OCI-LY1 (cell line): ENCODE measurements at regions not wholly inside any gene's neighbourhood (a gene's known extent, or its start where the extent isn't known, plus 50 kb on each side); places are given as distances from the start of the nearest gene placed in this dataset.

Source experiments
- H2AFZ ChIP-seq: fragments of 200-600 bp; sonication (generic), shearing (Covaris generic); 2 replicates; pipeline ENCODE4 v1.6.0; 2014; ENCODE audit warnings: antibody characterized with exemption, mild to moderate bottlenecking, low read length
- H3F3A ChIP-seq: fragments of 200-600 bp; sonication (generic), shearing (Covaris generic); 2 replicates; pipeline ENCODE4 v1.6.0; 2014; ENCODE audit warnings: mild to moderate bottlenecking, antibody characterized with exemption, low read length, moderate library complexity; ENCODE audit not compliant: insufficient read depth
- H3K27ac ChIP-seq: fragments of 200-600 bp; sonication (generic); 2 replicates; pipeline ENCODE4 v1.5.1; 2014; ENCODE audit warnings: low read length, mixed run types, mild to moderate bottlenecking, low read depth; ENCODE audit not compliant: poor library complexity, severe bottlenecking
- H3K27me3 ChIP-seq: fragments of 200-600 bp; sonication (generic); 2 replicates; pipeline ENCODE4 v1.6.0; 2014; ENCODE audit warnings: antibody characterized with exemption, mild to moderate bottlenecking, low read length, moderate library complexity; ENCODE audit not compliant: insufficient read depth
- H3K36me3 ChIP-seq: fragments of 200-600 bp; sonication (generic); 2 replicates; pipeline ENCODE4 v1.6.1; 2014; ENCODE audit warnings: mild to moderate bottlenecking, antibody characterized with exemption, low read length, moderate library complexity, mixed read lengths; ENCODE audit not compliant: insufficient read depth
- H3K4me1 ChIP-seq: fragments of 200-600 bp; sonication (generic); 2 replicates; pipeline ENCODE4 v1.5.1; 2014; ENCODE audit warnings: mild to moderate bottlenecking, low read length, moderate library complexity; ENCODE audit not compliant: insufficient read depth, severe bottlenecking
- H3K4me2 ChIP-seq: fragments of 200-600 bp; sonication (generic), shearing (Covaris generic); 2 replicates; pipeline ENCODE4 v1.6.1; 2014; ENCODE audit warnings: low read length
- H3K4me3 ChIP-seq: fragments of 200-600 bp; sonication (generic); 2 replicates; pipeline ENCODE4 v1.5.1; 2014; ENCODE audit warnings: low read length, low read depth, mild to moderate bottlenecking, mixed read lengths; ENCODE audit not compliant: poor library complexity, severe bottlenecking
- H3K79me2 ChIP-seq: fragments of 200-600 bp; shearing (Covaris generic); 2 replicates; pipeline ENCODE4 v1.6.1; 2016; ENCODE audit warnings: mixed run types, low read length, mixed read lengths; ENCODE audit not compliant: insufficient read depth
- H3K9ac ChIP-seq: fragments of 200-600 bp; sonication (generic), shearing (Covaris generic); 2 replicates; pipeline ENCODE4 v1.6.1; 2014; ENCODE audit warnings: mild to moderate bottlenecking, low read length, mixed read lengths
- H3K9me2 ChIP-seq: fragments of 200-600 bp; sonication (generic), shearing (Covaris generic); 2 replicates; pipeline ENCODE4 v1.6.1; 2014; ENCODE audit warnings: low read depth, mild to moderate bottlenecking, low read length, mixed read lengths
- H3K9me3 ChIP-seq: fragments of 200-600 bp; shearing (Covaris generic); 2 replicates; pipeline ENCODE4 v1.6.1; 2014; ENCODE audit warnings: low read length, mixed read lengths
- H4K20me1 ChIP-seq: fragments of 200-600 bp; sonication (generic), shearing (Covaris generic); 2 replicates; pipeline ENCODE4 v1.6.0; 2016; ENCODE audit warnings: mild to moderate bottlenecking, low read length; ENCODE audit not compliant: insufficient read depth
- CTCF ChIP-seq: fragments of 200-600 bp; sonication (generic), shearing (Covaris generic); IDR thresholded peaks from 2 replicates; pipeline ENCODE4 v1.5.1; 2017; ENCODE audit warnings: mild to moderate bottlenecking, antibody characterized with exemption, low read length, moderate library complexity, mixed read lengths
- EZH2 ChIP-seq: fragments of 200-600 bp; sonication (generic), shearing (Covaris generic); IDR thresholded peaks from 2 replicates; pipeline ENCODE4 v1.8.0; 2017; ENCODE audit warnings: borderline replicate concordance, mixed run types, mild to moderate bottlenecking, antibody characterized with exemption, low read length, moderate library complexity, mixed read lengths

- no peak overlapping the region for H2AFZ ChIP-seq
- H3K9me3 ChIP-seq: no peaks in the 10 kb centered on the region
- no peak overlapping the region for H3K9ac ChIP-seq
- no peak overlapping the region for H3K4me3 ChIP-seq
- H3K9me2 ChIP-seq: no peaks in the 10 kb centered on the region
- no peaks in the 10 kb centered on the region for H4K20me1 ChIP-seq
- no peaks in the 10 kb centered on the region for H3K79me2 ChIP-seq
- no peaks in the 10 kb centered on the region for H3K27me3 ChIP-seq
- H3K4me2 ChIP-seq: no peak overlapping the region
- no peaks in the 10 kb centered on the region for H3K36me3 ChIP-seq
- no peaks in the 10 kb centered on the region for H3K4me1 ChIP-seq
- H3F3A ChIP-seq: no peaks in the 10 kb centered on the region
- TF ChIP-seq EZH2: no peak
- no peak for TF ChIP-seq CTCF
- no peak overlapping the region for H3K27ac ChIP-seq
These were observed 96.9 kb upstream of the TNFSF4 start for GRCh38 chr1:173303984-173304383.

GRCh38 chr1:173304529-173305227 is 97.5 kb upstream of the TNFSF4 start:
- Histone ChIP-seq H3K4me2 (no peak overlapping the region), H3K4me1 (no peaks in the 10 kb centered on the region), H3K9ac (no peak overlapping the region), H2AFZ (no peak overlapping the region), H3K36me3 (no peaks in the 10 kb centered on the region), H3F3A (no peaks in the 10 kb centered on the region), H3K27ac (no peak overlapping the region), H3K4me3 (no peak overlapping the region), H3K79me2 (no peaks in the 10 kb centered on the region), H3K27me3 (no peaks in the 10 kb centered on the region), H3K9me2 (no peaks in the 10 kb centered on the region), H3K9me3 (no peaks in the 10 kb centered on the region), H4K20me1 (no peaks in the 10 kb centered on the region)
- TF ChIP-seq EZH2 (no peak), CTCF (no peak)

GRCh38 chr1:173307845-173308244 is 100.7 kb upstream of the TNFSF4 start:
- H3K4me2 ChIP-seq: no peak overlapping the region
- no peaks in the 10 kb centered on the region for H3K4me1 ChIP-seq
- H3K4me3 ChIP-seq: no peak overlapping the region
- no peaks in the 10 kb centered on the region for H3K9me2 ChIP-seq
- no peaks in the 10 kb centered on the region for H3K27me3 ChIP-seq
- TF ChIP-seq CTCF (no peak), EZH2 (no peak)
- no peak overlapping the region for H2AFZ ChIP-seq
- no peak overlapping the region for H3K27ac ChIP-seq
- no peaks in the 10 kb centered on the region for H3F3A ChIP-seq
- H3K36me3 ChIP-seq: no peaks in the 10 kb centered on the region
- H3K9ac ChIP-seq: no peak overlapping the region
- H3K9me3 ChIP-seq: no peaks in the 10 kb centered on the region
- H4K20me1 ChIP-seq: no peaks in the 10 kb centered on the region
- no peaks in the 10 kb centered on the region for H3K79me2 ChIP-seq
